ENCODE measurements at regions not wholly inside any gene's neighbourhood (a gene's known extent, or its start where the extent isn't known, plus 50 kb on each side); places are given as distances from the start of the nearest gene placed in this dataset.
"Not testable (repeated sequence)": the region's sequence is repeated elsewhere in the genome, so short reads cannot be mapped to it uniquely, and the experiment has no call there.

DNA sequence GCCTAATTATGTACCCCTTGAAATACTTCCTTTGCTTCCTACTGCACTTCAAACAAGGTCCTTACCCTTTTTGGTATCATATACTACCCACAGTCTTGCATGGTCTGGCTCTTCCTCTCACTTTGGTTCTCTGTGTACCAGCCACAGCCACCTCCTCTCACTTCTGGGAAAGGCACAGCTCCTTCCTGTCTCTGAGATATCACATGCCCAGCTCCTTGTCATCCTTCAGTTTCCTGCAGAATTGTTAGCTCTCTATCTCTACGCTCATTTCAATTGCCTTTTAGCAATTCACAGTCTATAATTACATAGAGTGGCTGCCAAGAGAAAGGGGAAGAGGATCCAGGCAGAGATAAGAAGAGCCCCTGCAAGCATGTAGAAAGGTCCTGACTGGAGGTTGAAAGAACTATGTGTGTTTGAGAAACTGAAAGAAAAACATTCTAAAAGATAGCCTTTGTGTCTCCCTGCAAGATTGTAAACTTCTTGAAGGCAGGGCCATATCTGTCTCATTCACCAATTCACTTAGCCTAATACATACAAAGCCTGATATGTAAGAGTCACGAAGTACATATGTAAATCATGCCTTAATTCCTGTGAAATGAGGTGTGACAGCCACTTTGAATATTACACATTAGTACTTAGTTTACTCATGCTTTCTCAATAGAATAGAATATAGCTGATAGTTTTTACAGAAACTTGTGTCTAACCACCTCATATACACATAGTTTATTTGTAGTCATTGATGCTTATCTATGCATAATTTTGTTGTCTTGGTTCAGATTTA, 933.1 kb downstream of the DIAPH3 start:
- DNase-seq (ENCODE audit: low spot score), result no peak

GRCh38 chr13:59236309-59236919, 927.3 kb downstream of the DIAPH3 start:
- no peak for DNase-seq (ENCODE audit: low spot score)

DNA sequence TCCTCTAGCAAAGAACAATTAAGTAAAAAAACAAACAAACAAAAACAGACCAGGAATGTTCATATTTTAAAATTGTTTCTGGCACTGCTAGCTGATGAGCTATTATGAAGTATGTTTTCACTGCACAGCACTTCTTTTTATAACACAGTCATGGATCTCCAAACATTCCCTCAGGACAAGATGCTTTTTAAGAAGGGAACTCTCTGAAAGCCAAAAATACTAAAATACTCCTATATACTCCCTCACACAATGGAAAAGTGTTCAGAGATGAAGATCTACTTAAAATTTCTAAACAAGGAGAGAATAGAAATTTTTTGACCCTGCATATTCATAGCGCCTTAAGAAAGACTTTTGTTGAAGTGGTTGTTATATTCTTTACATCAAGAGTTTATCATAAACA, 926.8 kb downstream of the DIAPH3 start:
- DNase-seq (ENCODE audit: low spot score), result no peak

DNA sequence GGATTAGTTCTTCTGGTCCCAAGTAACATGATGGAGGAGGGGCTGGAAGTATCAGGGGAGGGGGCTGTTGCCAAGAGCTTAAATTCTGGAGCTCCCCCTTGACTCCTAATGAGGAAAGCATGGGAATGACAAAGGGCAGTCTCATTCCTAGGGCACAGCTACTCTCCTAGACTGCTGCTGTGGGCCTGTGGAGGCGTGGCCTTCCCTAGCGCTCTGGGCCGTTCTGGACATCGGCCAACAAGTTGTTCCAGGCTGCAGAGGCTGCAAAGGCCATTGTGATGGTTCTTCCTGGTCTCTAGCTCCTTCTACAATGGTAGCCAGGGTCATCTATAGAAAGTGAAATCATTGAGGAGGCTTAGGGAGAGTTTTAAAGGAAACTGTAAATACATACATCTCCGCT, 916.6 kb downstream of the DIAPH3 start:
- DNase-seq (ENCODE audit: low spot score), result peak; percentile 19

- no peak for DNase-seq (ENCODE audit: low spot score)
Measured at GRCh38 chr13:59250336-59251189, 913.2 kb downstream of the DIAPH3 start.

- DNase-seq (ENCODE audit: low spot score), result no peak
Measured at GRCh38 chr13:59259165-59260000, 904.3 kb downstream of the DIAPH3 start.

- peak; percentile 28 for DNase-seq (ENCODE audit: low spot score)
Measured at GRCh38 chr13:59261928-59262488, 901.7 kb downstream of the DIAPH3 start.

- no peak for DNase-seq (ENCODE audit: low spot score)
Measured at GRCh38 chr13:59263531-59263930, 900.2 kb downstream of the DIAPH3 start.

DNA sequence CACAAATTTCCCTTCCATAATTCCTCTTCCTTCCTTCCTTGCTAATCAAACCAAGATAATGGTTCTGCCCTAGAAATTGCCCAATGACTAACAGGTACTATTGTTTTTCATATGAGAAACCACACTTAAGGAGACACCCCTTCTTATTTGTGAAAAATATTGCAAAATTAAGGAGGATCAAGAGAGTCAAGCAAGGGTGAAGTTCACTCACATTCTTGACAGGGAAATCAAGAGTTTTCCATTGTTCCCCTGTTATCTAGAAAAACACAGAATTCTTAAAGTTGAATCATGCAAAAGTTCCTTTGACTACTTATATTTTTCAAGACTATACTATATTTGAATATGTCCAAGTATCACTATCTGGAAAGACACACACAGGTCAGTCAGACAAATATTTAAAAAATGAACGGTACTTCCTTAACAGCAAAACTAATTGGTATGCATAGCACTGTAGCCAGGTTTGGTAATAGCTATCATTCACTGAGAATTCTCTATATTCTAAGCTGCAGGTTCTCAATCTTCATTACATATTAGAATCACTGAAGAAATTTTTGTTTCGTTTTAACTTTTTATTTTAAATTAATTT, 897.2 kb downstream of the DIAPH3 start:
- DNase-seq (ENCODE audit: low spot score), result no peak

DNA sequence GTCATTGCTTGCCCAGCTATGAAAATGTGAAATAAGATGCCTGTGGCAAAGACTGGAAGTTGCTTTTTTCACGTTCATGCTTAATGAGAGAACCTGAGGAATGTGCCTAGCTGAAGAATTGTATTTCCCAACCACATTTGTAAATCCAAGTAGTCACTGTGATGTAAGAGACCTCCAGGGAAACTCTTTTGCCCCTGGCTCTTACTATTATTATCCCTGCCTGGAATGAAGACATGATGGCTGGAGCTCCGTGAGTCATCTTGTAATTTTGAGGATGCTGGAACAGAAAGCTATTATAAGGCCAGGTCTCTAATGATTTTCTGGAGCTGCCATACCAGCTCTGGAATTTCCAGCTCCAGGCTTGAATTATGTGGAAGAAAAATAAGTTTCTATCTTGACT, 894.3 kb downstream of the DIAPH3 start:
- no peak for DNase-seq (ENCODE audit: low spot score)

GRCh38 chr13:59270327-59270726, 893.4 kb downstream of the DIAPH3 start:
- DNase-seq (ENCODE audit: low spot score), result no peak

GRCh38 chr13:59274958-59275727, 888.6 kb downstream of the DIAPH3 start:
- DNase-seq (ENCODE audit: low spot score), result no peak

DNA sequence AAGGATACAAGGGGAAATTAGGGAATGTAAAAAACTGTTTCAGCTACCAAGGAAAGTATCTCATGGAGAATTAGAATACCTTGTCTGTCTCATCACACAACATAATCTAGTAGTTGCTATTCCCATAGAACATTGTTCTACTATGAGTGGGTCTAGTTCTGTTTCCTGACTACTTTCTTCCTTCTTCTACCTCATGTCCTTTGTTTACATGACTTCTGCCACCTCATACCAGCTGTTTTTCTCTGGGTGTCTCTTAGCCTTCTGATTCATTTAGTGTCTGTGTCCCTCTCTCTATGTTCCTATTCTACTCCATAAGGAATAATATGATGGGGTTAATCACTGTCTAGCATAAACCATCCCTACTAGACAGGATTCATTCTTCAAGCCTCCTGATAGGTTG, 887.3 kb downstream of the DIAPH3 start:
- no peak for DNase-seq (ENCODE audit: low spot score)

DNA sequence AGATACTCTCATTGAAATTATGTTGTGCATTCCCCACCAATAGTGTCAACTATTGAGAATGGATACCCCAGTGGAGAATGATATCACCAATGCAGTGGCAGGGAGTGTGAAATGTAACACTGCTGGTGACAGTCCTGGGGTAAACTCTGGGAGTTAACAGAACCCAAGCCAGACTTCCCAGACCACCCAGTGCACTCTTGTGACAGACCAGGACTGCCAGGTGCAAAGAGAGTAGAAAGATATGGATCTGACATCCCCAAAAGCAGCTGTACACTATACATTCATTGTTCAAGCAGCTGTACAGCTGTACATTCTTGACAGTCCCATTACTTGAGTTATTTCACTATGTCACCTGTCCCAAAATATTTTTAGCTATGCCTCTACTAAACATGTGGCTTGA, 886.6 kb downstream of the DIAPH3 start:
- DNase-seq (ENCODE audit: low spot score), result no peak

GRCh38 chr13:59279028-59279427, 884.7 kb downstream of the DIAPH3 start:
- no peak for DNase-seq (ENCODE audit: low spot score)

- no peak for DNase-seq (ENCODE audit: low spot score)
Measured at GRCh38 chr13:59279576-59279975, 884.2 kb downstream of the DIAPH3 start.

GRCh38 chr13:59280297-59280696, 883.4 kb downstream of the DIAPH3 start:
- no peak for DNase-seq (ENCODE audit: low spot score)

DNA sequence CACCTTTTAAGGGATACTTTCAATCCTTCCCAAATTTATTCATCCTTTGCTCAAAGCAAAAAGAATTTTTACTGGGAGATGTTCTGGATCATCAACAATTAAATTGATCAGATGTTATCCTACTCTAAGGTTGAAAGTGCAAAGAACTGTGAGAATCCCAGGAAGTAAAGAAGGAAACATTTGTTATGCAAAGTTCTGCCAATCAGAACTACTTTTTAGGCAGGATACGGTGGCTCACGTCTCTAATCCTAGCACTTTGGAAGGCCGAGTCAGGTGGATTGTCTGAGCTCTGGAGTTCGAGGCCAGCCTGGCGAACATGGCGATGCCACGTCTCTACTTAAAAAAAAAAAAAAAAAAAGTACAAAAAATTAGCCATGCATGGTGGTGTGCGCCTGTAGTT, 882.3 kb downstream of the DIAPH3 start:
- DNase-seq (ENCODE audit: low spot score), result no peak

DNA sequence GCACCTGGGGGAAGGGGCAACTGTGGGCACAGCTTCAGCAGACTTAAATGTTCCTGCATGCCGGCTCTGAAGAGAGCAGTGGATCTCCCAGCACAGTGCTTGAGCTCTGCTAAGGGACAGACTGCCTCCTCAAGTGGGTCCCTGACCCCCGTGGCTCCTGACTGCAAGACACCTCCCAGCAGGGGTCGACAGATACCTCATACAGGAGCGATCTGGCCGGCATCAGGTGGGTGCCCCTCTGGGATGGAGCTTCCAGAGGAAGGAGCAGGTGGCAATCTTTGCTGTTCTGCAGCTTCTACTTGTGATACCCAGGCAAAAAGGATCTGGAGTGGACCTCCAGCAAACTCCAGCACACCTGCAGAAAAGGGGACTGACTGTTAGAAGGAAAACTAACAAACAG, 871.5 kb downstream of the DIAPH3 start:
- not testable (repeated sequence) for DNase-seq (ENCODE audit: low spot score)

DNA sequence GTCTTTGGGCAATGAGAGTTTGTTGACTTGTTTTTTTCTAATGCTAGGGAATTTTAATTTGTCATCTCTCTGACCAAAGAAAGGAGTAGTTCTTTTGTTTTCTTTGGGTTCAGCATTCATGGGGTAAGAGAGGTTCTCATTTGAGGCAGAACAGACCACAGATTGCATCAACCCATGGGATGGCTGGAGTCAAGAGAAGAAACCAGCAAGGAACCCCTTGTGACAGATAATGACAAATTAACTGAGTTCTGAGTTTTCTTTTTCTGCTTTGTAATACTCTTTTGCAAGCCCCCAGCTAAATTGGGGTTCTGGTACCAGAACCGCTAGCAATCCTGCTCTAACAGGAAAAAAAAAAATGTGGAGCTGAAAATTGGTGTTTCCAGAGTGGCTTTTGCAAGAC, 864.1 kb downstream of the DIAPH3 start:
- no peak for DNase-seq (ENCODE audit: low spot score)

All from D341Med (cell line).